ENCODE measurements at regions not wholly inside any gene's neighbourhood (a gene's known extent, or its start where the extent isn't known, plus 50 kb on each side); places are given as distances from the start of the nearest gene placed in this dataset.
A peak's percentile ranks its signal among the peaks of the same experiment; 100 is the strongest.

- DNase-seq, result no peak
Observed at GRCh38 chr9:88077071-88077617, 61.1 kb downstream of the SPATA31C2 start.

GRCh38 chr9:88076286-88077070 is 61.8 kb downstream of the SPATA31C2 start:
- DNase-seq, result peak; percentile 30

DNA sequence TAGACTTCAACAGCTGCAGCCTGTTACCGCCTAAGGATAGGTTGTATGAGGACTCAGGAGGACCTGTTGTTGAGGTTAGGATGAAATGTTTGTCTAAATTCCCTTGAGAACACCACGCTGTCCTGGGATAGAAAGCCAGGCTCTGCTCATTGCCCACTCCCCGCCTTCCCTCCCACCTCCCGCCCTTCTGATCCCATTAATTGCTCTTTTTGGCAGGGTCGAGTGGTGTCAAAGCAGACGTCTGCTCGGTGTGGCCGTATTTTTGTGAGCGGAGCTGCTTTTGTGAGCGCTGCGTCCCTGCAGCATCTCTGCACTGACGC is 62.3 kb downstream of the SPATA31C2 start:
- no peak for DNase-seq

GRCh38 chr9:88075506-88075905 is 62.8 kb downstream of the SPATA31C2 start:
- no peak for DNase-seq

DNA sequence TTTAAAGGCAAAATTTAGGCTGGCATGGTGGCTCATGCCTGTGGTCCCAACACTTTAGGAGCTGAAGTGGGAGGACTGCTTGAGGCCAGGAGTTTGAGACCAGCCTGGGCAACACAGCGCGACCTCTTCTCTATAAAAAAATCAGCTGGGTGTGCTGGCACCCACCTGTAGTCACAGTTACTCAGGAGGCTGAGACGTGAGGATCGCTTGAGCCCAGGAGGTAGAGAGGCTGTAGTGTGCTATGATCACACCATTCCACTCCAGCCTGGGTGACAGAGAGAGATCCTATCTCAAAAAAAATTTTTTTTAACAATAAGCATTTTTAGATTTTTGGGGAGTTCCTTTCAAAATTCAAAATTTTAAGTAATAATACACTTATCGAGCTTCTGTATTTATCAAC is 63.3 kb downstream of the SPATA31C2 start:
- DNase-seq, result no peak

GRCh38 chr9:88072831-88073375 is 65.4 kb downstream of the SPATA31C2 start:
- no peak for DNase-seq

- DNase-seq, result no peak
Observed at GRCh38 chr9:88071331-88071730, 66.9 kb downstream of the SPATA31C2 start.

GRCh38 chr9:88065619-88066018 is 72.7 kb downstream of the SPATA31C2 start:
- DNase-seq, result no peak

- DNase-seq, result no peak
Observed at GRCh38 chr9:88064554-88064953, 73.7 kb downstream of the SPATA31C2 start.

DNA sequence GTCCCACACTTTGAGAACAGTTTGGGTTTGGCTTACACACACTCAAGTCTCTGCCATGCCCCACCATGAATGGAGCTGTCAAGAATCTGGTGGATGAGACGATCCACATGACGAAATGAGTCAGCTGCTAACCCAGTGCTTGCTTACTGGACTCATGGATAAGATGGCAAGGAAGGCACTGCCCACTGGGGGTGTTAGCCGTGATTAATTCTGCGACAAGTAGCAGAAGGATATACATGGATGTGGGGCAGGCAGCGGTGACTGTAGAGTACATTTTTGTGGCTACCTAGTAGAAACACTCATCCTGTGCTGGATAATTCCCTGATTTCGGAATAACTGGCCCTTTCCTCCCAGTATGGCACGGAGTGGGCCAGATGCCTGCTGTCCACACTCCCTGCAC is 77.5 kb downstream of the SPATA31C2 start:
- no peak for DNase-seq

GRCh38 chr9:88059469-88059868 is 78.8 kb downstream of the SPATA31C2 start:
- no peak for DNase-seq

- DNase-seq, result no peak
Observed at GRCh38 chr9:88056876-88057275, 81.4 kb downstream of the SPATA31C2 start.

GRCh38 chr9:88053856-88054501 is 79.6 kb upstream of the CDK20 start:
- DNase-seq, result no peak

- DNase-seq, result no peak
Observed at GRCh38 chr9:88052321-88052965, 78.1 kb upstream of the CDK20 start.

GRCh38 chr9:88051138-88051537 is 76.8 kb upstream of the CDK20 start:
- no peak for DNase-seq

- no peak for DNase-seq
Observed at GRCh38 chr9:88049677-88050307, 75.5 kb upstream of the CDK20 start.

GRCh38 chr9:88046542-88046941 is 72.2 kb upstream of the CDK20 start:
- DNase-seq, result no peak

DNA sequence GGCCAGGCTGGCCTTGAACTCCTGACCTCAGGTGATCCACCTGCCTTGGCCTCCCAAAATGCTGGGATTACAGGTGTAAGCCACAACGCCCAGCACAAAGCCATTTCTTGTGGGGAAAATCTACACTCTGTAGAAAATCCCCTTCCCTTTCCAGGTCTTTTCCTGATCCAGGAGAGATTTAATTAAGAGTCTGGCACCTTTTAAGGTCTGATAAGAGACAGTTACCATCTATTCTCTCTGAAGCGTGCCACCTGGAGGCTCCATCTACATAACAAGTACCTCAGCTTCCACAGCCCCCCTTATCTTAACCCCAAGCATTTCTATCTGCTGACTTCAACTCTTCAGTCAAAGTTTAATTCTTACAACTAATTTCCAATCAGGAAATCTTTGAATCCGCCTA is 71.4 kb upstream of the CDK20 start:
- no peak for DNase-seq

DNA sequence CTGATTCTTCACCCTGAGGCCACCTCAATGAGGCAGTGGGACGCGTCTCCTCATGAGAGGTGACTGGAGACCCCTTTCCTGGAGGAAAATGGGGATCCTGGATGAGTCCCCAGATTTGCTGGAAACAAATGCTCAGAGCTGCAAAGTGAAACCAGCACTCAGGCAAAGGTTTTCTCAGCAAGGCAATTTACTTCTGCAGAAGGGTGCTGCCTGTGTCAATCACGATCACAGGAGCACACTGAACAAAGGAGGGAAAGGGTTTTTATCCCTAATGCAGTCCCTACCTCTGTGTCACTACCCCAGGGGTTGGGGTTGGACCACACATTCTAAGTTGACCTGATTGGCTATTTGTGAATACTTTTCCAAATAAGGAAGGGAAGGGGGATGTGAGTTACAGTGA is 69.9 kb upstream of the CDK20 start:
- no peak for DNase-seq

GRCh38 chr9:88043647-88044046 is 69.3 kb upstream of the CDK20 start:
- DNase-seq, result no peak

DNA sequence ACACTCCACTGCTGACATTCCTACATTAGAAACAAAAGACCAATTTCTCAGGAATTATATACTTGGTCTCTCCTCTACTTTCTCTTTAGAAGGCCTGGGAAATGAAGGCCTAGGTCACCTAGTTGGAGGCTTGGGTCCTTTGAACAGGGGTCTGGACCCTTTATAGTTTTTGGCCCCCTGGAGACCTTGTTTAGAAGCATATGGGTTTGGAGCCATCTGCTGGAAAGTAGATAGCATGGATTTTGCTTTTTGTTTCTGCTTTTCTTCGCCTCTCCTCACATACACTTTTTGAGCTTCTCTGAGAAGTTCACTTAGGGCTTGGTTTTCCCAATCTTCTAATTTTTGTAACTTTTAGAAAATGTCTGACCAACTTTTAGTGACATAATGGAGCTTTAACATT is 67.1 kb upstream of the CDK20 start:
- no peak for DNase-seq

DNA sequence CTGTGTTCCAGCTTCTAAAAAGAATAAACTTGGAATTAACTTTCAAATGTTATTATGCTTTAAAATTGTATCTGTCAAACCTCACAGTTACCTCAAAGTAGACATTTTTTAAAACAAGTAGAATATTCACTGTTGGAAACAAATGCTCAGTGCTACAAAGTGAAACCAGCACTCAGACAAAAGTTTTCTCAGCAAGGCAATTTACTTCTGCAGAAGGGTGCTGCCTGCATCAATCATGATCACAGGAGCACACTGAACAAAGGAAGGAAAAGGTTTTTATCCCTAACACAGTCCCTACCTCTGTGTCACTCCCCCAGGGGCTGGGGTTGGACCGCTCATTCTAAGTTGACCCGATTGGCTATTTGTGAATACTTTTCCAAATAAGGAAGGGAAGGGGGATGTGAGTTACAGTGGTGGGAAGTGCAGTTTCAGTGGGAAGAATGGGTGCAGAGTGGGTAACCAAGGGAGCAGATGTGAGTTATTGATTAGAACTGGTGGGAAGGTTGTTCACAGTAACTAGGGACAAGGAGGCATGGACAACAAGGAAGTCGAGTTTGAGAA is 63.0 kb upstream of the CDK20 start:
- no peak for DNase-seq

GRCh38 chr9:88034964-88035363 is 60.6 kb upstream of the CDK20 start:
- DNase-seq, result no peak

All from stimulated activated CD4-positive, alpha-beta T cell treated with anti-CD3 and anti-CD28 coated beads, Interleukin-4, amount 100 ng/mL, for 24 hours (primary cell).